Spleen (tissue), 7 donors: ENCODE measurements at regions not wholly inside any gene's neighbourhood (a gene's known extent, or its start where the extent isn't known, plus 50 kb on each side); places are given as distances from the start of the nearest gene placed in this dataset.

Source experiments
- POLR2A ChIP-seq, 3 donors: fragments of 450-650 bp; IDR thresholded peaks; one replicate each; pipeline ENCODE4 v1.5.1; 2017; ENCODE audit warnings: antibody characterized with exemption in 3 of 3, mild to moderate bottlenecking in 1 of 3
- POLR2AphosphoS5 ChIP-seq, 3 donors: sonication (generic); formaldehyde crosslinking; IDR thresholded peaks; one replicate each; pipeline ENCODE4 v1.5.1; 2017; ENCODE audit warnings: antibody characterized with exemption in 3 of 3
- TF ChIP-seq, protein P1 (sequence below), 11 experiments: fragments of 200-600 bp in 7 of 11; fragments of 450-650 bp in 4 of 11; sonication (generic) in 4 of 11; IDR thresholded peaks in 8 of 11; conservative IDR thresholded peaks in 3 of 11; 1 replicate in 7 of 11; 2 replicates in 4 of 11; pipeline versions ENCODE4 v1.4.0 to v1.8.0; 2016 to 2021; ENCODE audit warnings: antibody characterized with exemption in 11 of 11, inconsistent platforms in 4 of 11, mild to moderate bottlenecking in 1 of 11
- donor health status: DM: no; HTN: no; CAD: no; lungs with moderate emphysema.
- donor health status: DM: no; HTN: no; CAD: no.
- donor health status: DM: no; HTN: no; CAD: no.

DNA sequence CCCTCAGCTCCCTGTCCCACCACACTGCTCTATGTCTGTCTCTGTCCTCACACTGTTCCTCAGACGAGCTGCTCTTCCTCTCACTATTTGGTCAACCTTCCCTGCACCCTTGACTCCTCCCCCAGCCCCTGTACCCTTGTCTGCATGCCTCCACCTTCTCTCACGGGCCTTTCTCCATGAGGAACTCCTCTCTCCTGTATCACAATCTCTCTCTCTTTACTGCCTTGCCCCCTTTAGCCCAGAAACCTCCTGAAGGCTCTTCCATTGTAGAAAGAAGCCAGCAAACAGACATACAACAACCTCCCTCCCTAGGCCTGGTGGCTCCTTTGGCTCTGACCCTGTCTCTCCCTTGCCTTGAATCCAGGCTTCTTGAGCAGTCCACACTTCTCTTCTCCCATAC is 251.6 kb upstream of the CSF3R start:
- TF ChIP-seq, protein P1, sequence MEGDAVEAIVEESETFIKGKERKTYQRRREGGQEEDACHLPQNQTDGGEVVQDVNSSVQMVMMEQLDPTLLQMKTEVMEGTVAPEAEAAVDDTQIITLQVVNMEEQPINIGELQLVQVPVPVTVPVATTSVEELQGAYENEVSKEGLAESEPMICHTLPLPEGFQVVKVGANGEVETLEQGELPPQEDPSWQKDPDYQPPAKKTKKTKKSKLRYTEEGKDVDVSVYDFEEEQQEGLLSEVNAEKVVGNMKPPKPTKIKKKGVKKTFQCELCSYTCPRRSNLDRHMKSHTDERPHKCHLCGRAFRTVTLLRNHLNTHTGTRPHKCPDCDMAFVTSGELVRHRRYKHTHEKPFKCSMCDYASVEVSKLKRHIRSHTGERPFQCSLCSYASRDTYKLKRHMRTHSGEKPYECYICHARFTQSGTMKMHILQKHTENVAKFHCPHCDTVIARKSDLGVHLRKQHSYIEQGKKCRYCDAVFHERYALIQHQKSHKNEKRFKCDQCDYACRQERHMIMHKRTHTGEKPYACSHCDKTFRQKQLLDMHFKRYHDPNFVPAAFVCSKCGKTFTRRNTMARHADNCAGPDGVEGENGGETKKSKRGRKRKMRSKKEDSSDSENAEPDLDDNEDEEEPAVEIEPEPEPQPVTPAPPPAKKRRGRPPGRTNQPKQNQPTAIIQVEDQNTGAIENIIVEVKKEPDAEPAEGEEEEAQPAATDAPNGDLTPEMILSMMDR (IDR thresholded peaks at IDR 0.05 in 8 of 11, conservative IDR thresholded peaks at IDR 0.05 in 3 of 11), result no peak
- TF ChIP-seq POLR2AphosphoS5 (IDR thresholded peaks at IDR 0.05) (no peak), POLR2A (IDR thresholded peaks at IDR 0.05) (no peak)
